ENCODE measurements at regions not wholly inside any gene's neighbourhood (a gene's known extent, or its start where the extent isn't known, plus 50 kb on each side); places are given as distances from the start of the nearest gene placed in this dataset.

GRCh38 chr2:21727101-21727500 is 603.3 kb downstream of the TDRD15 start:
- Histone ChIP-seq H3K9me1 (ENCODE audit: insufficient read depth, low read length) (no peaks in the 10 kb centered on the region), H2AK9ac (replicated peaks; ENCODE audit: low read depth, low read length, poor library complexity) (no peak overlapping the region), H3K4me3 (ENCODE audit: insufficient read depth, low read depth, low read length) (no peak overlapping the region), H4K8ac (ENCODE audit: low read depth in 2 of 2, low read length in 2 of 2) (no peak overlapping the region), H3K4me1 (ENCODE audit: control insufficient read depth, insufficient read depth, low read length) (no peaks in the 10 kb centered on the region), H3K18ac (ENCODE audit: low read depth, low read length) (no peak overlapping the region), H4K5ac (ENCODE audit: low read depth, low read length) (no peak overlapping the region), H3K14ac (replicated peaks; ENCODE audit: low read depth, low read length) (no peak overlapping the region), H3K27ac (ENCODE audit: insufficient read depth, low read length) (no peak overlapping the region), H3K4me2 (ENCODE audit: low read depth, low read length) (no peak overlapping the region), H2BK20ac (ENCODE audit: low read depth, low read length) (no peak overlapping the region), H3K23ac (ENCODE audit: low read depth, low read length) (no peak overlapping the region), H3K4ac (ENCODE audit: low read depth, low read length) (no peak overlapping the region), H2BK120ac (ENCODE audit: low read depth, low read length) (no peak overlapping the region), H2BK5ac (ENCODE audit: low read depth, low read length, poor library complexity, severe bottlenecking) (no peak overlapping the region), H3K36me3 (ENCODE audit: control insufficient read depth, insufficient read depth, low read length) (no peaks in the 10 kb centered on the region), H3K9me3 (ENCODE audit: control insufficient read depth, insufficient read depth, low read length) (no peaks in the 10 kb centered on the region), H4K91ac (ENCODE audit: insufficient read depth, low read depth, low read length) (no peak overlapping the region), H4K20me1 (ENCODE audit: insufficient read depth, low read length) (no peaks in the 10 kb centered on the region), H2BK15ac (ENCODE audit: low read depth, low read length) (no peak overlapping the region), H3K9ac (ENCODE audit: low read depth, low read length) (no peak overlapping the region), H3K79me1 (ENCODE audit: low read depth in 1 of 2, low read length in 2 of 2) (no peaks in the 10 kb centered on the region), H2AFZ (replicated peaks; ENCODE audit: low read length, poor library complexity) (no peak overlapping the region), H3K56ac (ENCODE audit: extremely low read depth, insufficient read depth, low read length) (no peak overlapping the region), H2AK5ac (ENCODE audit: low read depth, low read length) (no peak overlapping the region), H3K27me3 (ENCODE audit: control insufficient read depth, insufficient read depth, low read length) (no peaks in the 10 kb centered on the region)
- ChIA-PET POLR2A (ENCODE audit: unreplicated experiment) (no interaction called here), CTCF (no interaction called here)
- intact Hi-C loops (cut with micrococcal nuclease) = no loop called here
- in situ Hi-C loops (cut with MboI; ENCODE audit: low sequenced_read_pairs) = no loop called here
- whole genome bisulfite sequencing, 2 experiments (ENCODE audit: extremely low coverage in 2 of 2, insufficient read length in 1 of 2) = 27% methylated on average over 3 of the region's 4 CpGs; no CpG with 5 or more reads in 1 of the 2 experiments
- TF ChIP-seq RAD21 (IDR thresholded peaks at IDR 0.05; ENCODE audit: low read length) (no peak), RFX5 (IDR thresholded peaks at IDR 0.05; ENCODE audit: low read depth, low read length) (no peak)
- dilution Hi-C loops (cut with HindIII; ENCODE audit: low sequenced_read_pairs, unreplicated experiment) = no loop called here
- BruUV-seq (replicated peaks) = no TSS peak
- DNase-seq (no peak), ATAC-seq (ENCODE audit: low read depth) (no peak)

Measured in IMR-90 (cell line).